H1 (cell line): ENCODE measurements at regions not wholly inside any gene's neighbourhood (a gene's known extent, or its start where the extent isn't known, plus 50 kb on each side); places are given as distances from the start of the nearest gene placed in this dataset.

ENCODE experiments used
- CTCF ChIA-PET: fragments of 300-600 bp; sonication (Branson Sonifier 250); formaldehyde crosslinking; loops from one replicate; lab custom pipeline; 2021; ENCODE audit not compliant: partially characterized antibody; lab: Charles Lee
- POLR2A ChIA-PET: fragments of 300-600 bp; sonication (Branson Sonifier 250); formaldehyde crosslinking; loops from one replicate; lab custom pipeline; 2021; ENCODE audit warnings: inconsistent platforms; ENCODE audit not compliant: partially characterized antibody; lab: Charles Lee
- DNase-seq, 2 experiments: peaks; one replicate each; pipeline versions ENCODE4 v3.0.0 to v3.0.0-alpha.2; 2010 to 2022; ENCODE audit warnings: low spot score in 2 of 2, low read depth in 1 of 2, mixed read lengths in 1 of 2
- FAIRE-seq: peaks from 2 replicates; lab custom pipeline; 2011; peaks lifted over from hg19 to GRCh38; lab: Jason Lieb, UNC
- H2AFZ ChIP-seq: 2 replicates; pipeline ENCODE4 v1.8.1; 2012; ENCODE audit warnings: low read length, inconsistent platforms
- H2AK5ac ChIP-seq: 2 replicates; pipeline ENCODE4 v1.6.1; 2013; ENCODE audit warnings: low read depth, low read length
- H2BK120ac ChIP-seq: replicated peaks from 2 replicates; pipeline ENCODE3; 2013; ENCODE audit warnings: low read depth, low read length, inconsistent platforms
- H2BK12ac ChIP-seq: 2 replicates; pipeline ENCODE4 v1.6.1; 2013; ENCODE audit warnings: low read depth, low read length
- H2BK15ac ChIP-seq: 2 replicates; pipeline ENCODE4 v1.6.1; 2013; ENCODE audit warnings: low read length
- H2BK20ac ChIP-seq: 2 replicates; pipeline ENCODE4 v1.6.1; 2013; ENCODE audit warnings: low read length
- H2BK5ac ChIP-seq: 2 replicates; pipeline ENCODE4 v1.6.1; 2013; ENCODE audit warnings: low read depth, low read length
- H3K14ac ChIP-seq: 2 replicates; pipeline ENCODE4 v1.6.1; 2013; ENCODE audit warnings: inconsistent platforms; ENCODE audit not compliant: insufficient read length
- H3K18ac ChIP-seq: 2 replicates; pipeline ENCODE4 v1.6.1; 2013; ENCODE audit warnings: low read length; ENCODE audit errors: extremely low read depth
- H3K23ac ChIP-seq: 2 replicates; pipeline ENCODE4 v1.6.1; 2013; ENCODE audit warnings: inconsistent platforms; ENCODE audit not compliant: insufficient read length
- H3K23me2 ChIP-seq: 2 replicates; pipeline ENCODE4 v1.6.1; 2013; ENCODE audit warnings: low read depth, low read length
- H3K27ac ChIP-seq: 2 replicates; pipeline ENCODE4 v1.6.1; 2011; ENCODE audit warnings: low read depth, low read length, inconsistent platforms
- H3K27me3 ChIP-seq, 4 experiments: replicated peaks in 1 of 4; 1 replicate in 1 of 4; 2 replicates in 3 of 4; pipeline versions ENCODE4 v1.6.1 to v1.8.1; 2011 to 2013; ENCODE audit warnings: low read length in 3 of 4, mild to moderate bottlenecking in 3 of 4, inconsistent platforms in 2 of 4, mixed read lengths in 2 of 4, moderate library complexity in 1 of 4; ENCODE audit not compliant: control insufficient read depth in 3 of 4, insufficient read depth in 3 of 4; ENCODE audit errors: extremely low read depth in 1 of 4
- H3K36me3 ChIP-seq, 4 experiments: 2 replicates each; pipeline versions ENCODE4 v1.6.1 to v1.8.1; 2011 to 2013; ENCODE audit warnings: mild to moderate bottlenecking in 4 of 4, low read length in 3 of 4, moderate library complexity in 2 of 4, control low read depth in 1 of 4, inconsistent platforms in 1 of 4; ENCODE audit not compliant: insufficient read depth in 4 of 4, control insufficient read depth in 2 of 4
- H3K4ac ChIP-seq: replicated peaks from 2 replicates; pipeline ENCODE3; 2013; ENCODE audit warnings: low read length, low read depth, mixed read lengths, inconsistent platforms; ENCODE audit not compliant: insufficient read length
- H3K4me1 ChIP-seq, 4 experiments: replicated peaks in 1 of 4; 1 replicate in 1 of 4; 2 replicates in 3 of 4; pipeline versions ENCODE4 v1.6.1 to v1.8.1; 2011 to 2013; ENCODE audit warnings: low read length in 3 of 4, inconsistent platforms in 2 of 4, mixed read lengths in 1 of 4; ENCODE audit not compliant: insufficient read depth in 4 of 4, control insufficient read depth in 3 of 4
- H3K4me2 ChIP-seq, 2 experiments: 2 replicates each; pipeline versions ENCODE4 v1.6.1 to v1.8.1; 2011 to 2013; ENCODE audit warnings: low read depth in 2 of 2, low read length in 2 of 2, control low read depth in 1 of 2, inconsistent platforms in 1 of 2, mild to moderate bottlenecking in 1 of 2; ENCODE audit not compliant: insufficient read depth in 1 of 2
- H3K4me3 ChIP-seq, 4 experiments: fragments of 200-600, 300-600 bp in 1 of 4; sonication (generic), shearing (Covaris generic), sonication (Bioruptor Twin) in 1 of 4; 2 replicates each; pipeline versions ENCODE4 v1.5.1 to v1.8.1; 2011 to 2016; ENCODE audit warnings: low read length in 4 of 4, low read depth in 3 of 4, control low read depth in 2 of 4, inconsistent platforms in 2 of 4, mild to moderate bottlenecking in 2 of 4, mixed read lengths in 1 of 4, moderate library complexity in 1 of 4; ENCODE audit not compliant: insufficient read depth in 2 of 4; ENCODE audit errors: extremely low read depth in 1 of 4
- H3K56ac ChIP-seq: replicated peaks from 2 replicates; pipeline ENCODE3; 2013; ENCODE audit warnings: low read depth, mild to moderate bottlenecking, mixed read lengths, low read length, inconsistent platforms; ENCODE audit not compliant: insufficient read length
- H3K79me1 ChIP-seq: 2 replicates; pipeline ENCODE4 v1.6.1; 2013; ENCODE audit warnings: low read depth, low read length, control low read depth
- H3K79me2 ChIP-seq, 2 experiments: 2 replicates each; pipeline versions ENCODE4 v1.6.1 to v1.8.1; 2012 to 2013; ENCODE audit warnings: low read length in 2 of 2, mild to moderate bottlenecking in 2 of 2, inconsistent platforms in 1 of 2; ENCODE audit not compliant: insufficient read depth in 2 of 2, control insufficient read depth in 1 of 2
- H3K9ac ChIP-seq, 4 experiments: replicated peaks in 1 of 4; 1 replicate in 1 of 4; 2 replicates in 3 of 4; pipeline versions ENCODE4 v1.6.1 to v1.8.1; 2011 to 2013; ENCODE audit warnings: low read depth in 3 of 4, low read length in 3 of 4, control low read depth in 2 of 4, mild to moderate bottlenecking in 2 of 4, moderate library complexity in 2 of 4, inconsistent platforms in 1 of 4; ENCODE audit errors: extremely low read depth in 1 of 4
- H3K9me3 ChIP-seq, 2 experiments: 2 replicates each; pipeline versions ENCODE4 v1.6.1 to v1.8.1; 2012 to 2013; ENCODE audit warnings: mild to moderate bottlenecking in 2 of 2, moderate library complexity in 2 of 2, control low read depth in 1 of 2, inconsistent platforms in 1 of 2, low read depth in 1 of 2, low read length in 1 of 2, mixed read lengths in 1 of 2; ENCODE audit not compliant: insufficient read depth in 2 of 2
- H4K20me1 ChIP-seq, 2 experiments: replicated peaks in 1 of 2; 2 replicates each; pipeline versions ENCODE3 to v1.8.1; 2011 to 2013; ENCODE audit warnings: inconsistent platforms in 2 of 2, low read length in 2 of 2, mild to moderate bottlenecking in 1 of 2; ENCODE audit not compliant: insufficient read depth in 2 of 2, control insufficient read depth in 1 of 2
- H4K5ac ChIP-seq: 2 replicates; pipeline ENCODE4 v1.6.1; 2013; ENCODE audit warnings: low read length, low read depth, mixed read lengths, inconsistent platforms; ENCODE audit not compliant: insufficient read length
- H4K8ac ChIP-seq: 2 replicates; pipeline ENCODE4 v1.8.0; 2013; ENCODE audit warnings: mild to moderate bottlenecking, moderate library complexity, low read length, inconsistent platforms; ENCODE audit not compliant: insufficient read depth; ENCODE audit errors: extremely low read depth
- H4K91ac ChIP-seq: replicated peaks from 2 replicates; pipeline ENCODE3; 2013; ENCODE audit warnings: low read length, mixed read lengths, inconsistent platforms; ENCODE audit not compliant: insufficient read length
- EP300 ChIP-seq, 2 experiments: IDR thresholded peaks; 1 replicate in 1 of 2; 2 replicates in 1 of 2; pipeline ENCODE4 v1.6.1; 2011 to 2012; ENCODE audit warnings: low read depth in 2 of 2, low read length in 2 of 2, mild to moderate bottlenecking in 2 of 2, borderline replicate concordance in 1 of 2, inconsistent platforms in 1 of 2, moderate library complexity in 1 of 2
- NRF1 ChIP-seq: IDR thresholded peaks from 2 replicates; pipeline ENCODE4 v1.6.1; 2011; ENCODE audit warnings: mild to moderate bottlenecking, low read depth, low read length, improper control_type of control experiment
- WGBS, 2 experiments: shearing (Covaris generic) in 1 of 2; methylation state at CpG; one replicate each; pipeline versions ENCODE4 v1.1.6 to v1.1.7; 2013 to 2015; ENCODE audit warnings: low lambda C conversion rate in 2 of 2, mixed read lengths in 2 of 2, inconsistent platforms in 1 of 2, low coverage in 1 of 2, missing lambda C conversion rate in 1 of 2; ENCODE audit not compliant: insufficient replicate concordance in 2 of 2, insufficient coverage in 1 of 2, insufficient read length in 1 of 2; ENCODE audit errors: extremely low coverage in 1 of 2, missing lambda C conversion rate in 1 of 2; 5-methylcytosine and 5-hydroxymethylcytosine counted together

DNA sequence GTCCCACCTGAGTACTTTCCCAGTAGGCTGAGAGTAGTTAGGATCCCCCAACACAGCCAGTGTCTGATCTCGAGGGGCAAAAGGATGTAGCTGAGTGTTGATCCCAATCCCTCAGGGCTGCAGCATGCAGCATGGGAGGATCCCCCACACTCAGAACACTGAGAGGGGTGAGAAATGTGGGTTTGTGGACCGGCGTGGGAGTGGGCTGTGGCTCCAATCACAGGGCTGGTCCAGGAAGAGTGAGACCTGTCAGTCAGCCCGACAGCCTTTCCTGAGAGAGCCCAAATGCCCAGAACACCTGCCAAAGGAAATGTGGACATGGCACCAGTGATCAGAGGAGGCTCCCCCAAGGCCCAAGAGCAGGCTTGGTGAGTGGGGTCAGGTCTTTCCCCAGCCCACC lies 228.3 kb upstream of the MGAT4C start:
- H2BK5ac ChIP-seq: no peak overlapping the region
- no peak overlapping the region for H2BK12ac ChIP-seq
- no peak overlapping the region for H3K4me2 ChIP-seq
- H3K27ac ChIP-seq: no peak overlapping the region
- no peaks in the 10 kb centered on the region for H3K27me3 ChIP-seq
- no peak overlapping the region for H2BK120ac ChIP-seq
- no peaks in the 10 kb centered on the region for H3K79me2 ChIP-seq
- H3K4me1 ChIP-seq: peaks cover 0 to 3% (median 0%) of the 10 kb centered on the region in 4 experiments; a peak in 1 of 7 replicates
- peak overlapping the region; percentile 88 for H2AFZ ChIP-seq
- FAIRE-seq (no peak), DNase-seq (no peak)
- ChIA-PET CTCF (interaction anchor here (0.6 to 1.2 kb wide), 2 partner anchors 10 to 16 kb away, joined by 3 read pairs; no protein-coding TSS in a partner anchor), POLR2A (interaction anchor here (0.6 kb wide), 1 partner anchor 449 kb away, joined by 4 read pairs; no protein-coding TSS in a partner anchor)
- no peak overlapping the region for H2BK15ac ChIP-seq
- H4K20me1 ChIP-seq: no peaks in the 10 kb centered on the region
- no peak overlapping the region for H2BK20ac ChIP-seq
- no peaks in the 10 kb centered on the region for H3K9me3 ChIP-seq
- H3K23ac ChIP-seq: no peak overlapping the region
- H3K36me3 ChIP-seq: no peaks in the 10 kb centered on the region; a peak in 1 of 8 replicates
- no peak overlapping the region for H3K14ac ChIP-seq
- H3K4ac ChIP-seq: no peak overlapping the region
- TF ChIP-seq EP300 (IDR thresholded peaks at IDR 0.05; ENCODE audit: borderline replicate concordance in 1 of 2, low read depth in 2 of 2, low read length in 2 of 2) (no peak), NRF1 (no peak)
- no peak overlapping the region for H3K4me3 ChIP-seq
- H3K79me1 ChIP-seq: no peaks in the 10 kb centered on the region
- 90% methylated on average over 4 of the region's 4 CpGs; no CpG with 5 or more reads in 1 of the 2 experiments for WGBS, 2 experiments
- no peak overlapping the region for H2AK5ac ChIP-seq
- H3K18ac ChIP-seq: no peak overlapping the region
- H3K23me2 ChIP-seq: no peaks in the 10 kb centered on the region
- H4K5ac ChIP-seq: no peak overlapping the region
- H3K56ac ChIP-seq: no peak overlapping the region
- peak overlapping the region; percentile 48 for H4K8ac ChIP-seq
- H3K9ac ChIP-seq: no peak overlapping the region
- H4K91ac ChIP-seq: peak overlapping the region; percentile 6
